Gastroesophageal sphincter (tissue), 4 donors: ENCODE measurements at regions not wholly inside any gene's neighbourhood (a gene's known extent, or its start where the extent isn't known, plus 50 kb on each side); places are given as distances from the start of the nearest gene placed in this dataset.

ENCODE experiments used
- ATAC-seq: fragments of 150-250 bp; one replicate; pipeline ENCODE4 v1.9.1; 2016; ENCODE audit warnings: mild to moderate bottlenecking, moderate library complexity
- H3K27ac ChIP-seq, 4 donors: fragments of 200-600 bp; sonication (generic) in 3 of 4; 1 replicate in 3 of 4; 2 replicates in 1 of 4; pipeline ENCODE4 v1.5.1; 2016 to 2019
- H3K27me3 ChIP-seq: fragments of 200-600 bp; sonication (generic); one replicate; pipeline ENCODE4 v1.5.1; 2019
- H3K36me3 ChIP-seq, 2 donors: fragments of 200-600 bp; sonication (generic); one replicate each; pipeline ENCODE4 v1.5.1; 2019; ENCODE audit warnings: control low read depth in 1 of 2
- H3K4me1 ChIP-seq, 3 donors: fragments of 200-600 bp; sonication (generic); 1 replicate in 2 of 3; 2 replicates in 1 of 3; pipeline ENCODE4 v1.5.1; 2016 to 2019; ENCODE audit warnings: control low read depth in 2 of 3
- H3K4me3 ChIP-seq, 2 donors: fragments of 200-600 bp; sonication (generic); one replicate each; pipeline ENCODE4 v1.5.1; 2019; ENCODE audit warnings: mild to moderate bottlenecking in 1 of 2, moderate library complexity in 1 of 2
- H3K9me3 ChIP-seq, 3 donors: fragments of 200-600 bp; sonication (generic); one replicate each; pipeline ENCODE4 v1.5.1; 2017 to 2019; ENCODE audit warnings: control low read depth in 2 of 3
- EP300 ChIP-seq: sonication (generic); formaldehyde crosslinking; IDR thresholded peaks from one replicate; pipeline ENCODE4 v1.6.1; 2017; ENCODE audit warnings: antibody characterized with exemption, mild to moderate bottlenecking
- POLR2A ChIP-seq, 2 donors: fragments of 450-650 bp; IDR thresholded peaks; one replicate each; pipeline ENCODE4 v1.6.1; 2017; ENCODE audit warnings: antibody characterized with exemption in 2 of 2, mild to moderate bottlenecking in 2 of 2, moderate library complexity in 1 of 2
- POLR2AphosphoS5 ChIP-seq: sonication (generic); formaldehyde crosslinking; IDR thresholded peaks from one replicate; pipeline ENCODE4 v1.6.1; 2017; ENCODE audit warnings: antibody characterized with exemption
- WGBS, 2 donors: methylation state at CpG; one replicate each; pipeline ENCODE4 v1.1.5; 2018; ENCODE audit warnings: low coverage in 1 of 2; 5-methylcytosine and 5-hydroxymethylcytosine counted together
- TF ChIP-seq, protein P1 (sequence below), 4 experiments: fragments of 200-600 bp in 2 of 4; fragments of 450-650 bp in 2 of 4; sonication (generic) in 1 of 4; IDR thresholded peaks; one replicate each; pipeline ENCODE4 v1.5.1; 2017 to 2019; ENCODE audit warnings: antibody characterized with exemption in 4 of 4, mild to moderate bottlenecking in 2 of 4, moderate library complexity in 2 of 4

DNA sequence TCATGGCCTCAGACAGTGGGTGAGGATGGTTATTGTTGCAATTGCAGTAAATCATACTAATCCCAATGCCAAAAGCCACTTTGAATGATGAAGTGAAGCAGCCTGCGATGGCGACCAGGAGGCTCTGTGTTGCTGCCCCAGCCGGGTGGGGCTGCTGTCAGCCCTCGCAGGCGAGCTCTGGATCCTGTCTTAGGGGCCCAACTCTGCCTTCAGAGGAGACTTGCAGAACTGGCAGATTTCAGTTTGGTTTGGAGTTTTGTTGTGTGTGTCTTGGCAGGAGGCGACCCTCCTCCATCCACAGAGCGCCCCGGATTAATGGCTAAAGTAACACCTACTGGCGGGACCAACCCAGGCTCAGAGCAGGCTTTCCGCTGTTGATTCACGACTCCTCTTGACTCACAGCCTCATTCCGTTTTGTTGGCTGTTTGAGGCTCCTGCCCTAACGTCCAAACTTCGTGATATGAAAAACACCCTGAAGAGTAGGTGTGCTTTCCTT, 67.9 kb upstream of the BMPER start:
- Histone ChIP-seq H3K27ac (no peak overlapping the region), H3K36me3 (no peaks in the 10 kb centered on the region), H3K4me3 (no peak overlapping the region), H3K27me3 (no peaks in the 10 kb centered on the region), H3K9me3 (no peaks in the 10 kb centered on the region), H3K4me1 (no peaks in the 10 kb centered on the region)
- TF ChIP-seq POLR2AphosphoS5, result no peak
- TF ChIP-seq EP300, result no peak
- no peak for TF ChIP-seq POLR2A (IDR thresholded peaks at IDR 0.05)
- TF ChIP-seq, protein P1, sequence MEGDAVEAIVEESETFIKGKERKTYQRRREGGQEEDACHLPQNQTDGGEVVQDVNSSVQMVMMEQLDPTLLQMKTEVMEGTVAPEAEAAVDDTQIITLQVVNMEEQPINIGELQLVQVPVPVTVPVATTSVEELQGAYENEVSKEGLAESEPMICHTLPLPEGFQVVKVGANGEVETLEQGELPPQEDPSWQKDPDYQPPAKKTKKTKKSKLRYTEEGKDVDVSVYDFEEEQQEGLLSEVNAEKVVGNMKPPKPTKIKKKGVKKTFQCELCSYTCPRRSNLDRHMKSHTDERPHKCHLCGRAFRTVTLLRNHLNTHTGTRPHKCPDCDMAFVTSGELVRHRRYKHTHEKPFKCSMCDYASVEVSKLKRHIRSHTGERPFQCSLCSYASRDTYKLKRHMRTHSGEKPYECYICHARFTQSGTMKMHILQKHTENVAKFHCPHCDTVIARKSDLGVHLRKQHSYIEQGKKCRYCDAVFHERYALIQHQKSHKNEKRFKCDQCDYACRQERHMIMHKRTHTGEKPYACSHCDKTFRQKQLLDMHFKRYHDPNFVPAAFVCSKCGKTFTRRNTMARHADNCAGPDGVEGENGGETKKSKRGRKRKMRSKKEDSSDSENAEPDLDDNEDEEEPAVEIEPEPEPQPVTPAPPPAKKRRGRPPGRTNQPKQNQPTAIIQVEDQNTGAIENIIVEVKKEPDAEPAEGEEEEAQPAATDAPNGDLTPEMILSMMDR (IDR thresholded peaks at IDR 0.05), result no peak
- no peak for ATAC-seq
- 76 to 82% methylated on average over 8 to 9 of the region's 14 CpGs for WGBS, 2 donors

DNA sequence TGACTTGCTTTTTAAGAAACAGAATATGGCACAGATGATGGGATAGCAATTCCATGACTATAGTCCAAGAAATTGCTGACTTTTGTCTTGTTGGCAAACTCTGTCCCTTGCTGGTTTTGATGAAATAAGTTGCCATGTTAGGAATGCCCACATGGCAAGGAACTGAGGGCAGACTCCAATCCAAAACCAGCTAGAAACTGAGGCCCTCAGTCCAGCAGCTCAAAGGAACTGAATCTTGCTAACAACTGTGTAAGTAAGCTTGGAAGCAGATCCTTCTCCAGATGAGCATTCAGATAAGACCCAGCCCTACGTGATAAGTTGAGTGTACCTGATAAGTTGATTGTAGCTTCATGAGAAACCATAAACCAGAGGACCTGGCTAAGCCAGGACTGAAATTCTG, 64.3 kb upstream of the BMPER start:
- Histone ChIP-seq H3K27ac (no peak overlapping the region), H3K4me1 (peaks cover 0 to 8% (median 0%) of the 10 kb centered on the region in 3 donors), H3K36me3 (no peaks in the 10 kb centered on the region), H3K4me3 (no peak overlapping the region), H3K9me3 (no peaks in the 10 kb centered on the region), H3K27me3 (no peaks in the 10 kb centered on the region)
- WGBS, 2 donors, result 100% methylated on average over 1 of the region's 1 CpG
- TF ChIP-seq, protein P1 (IDR thresholded peaks at IDR 0.05), result no peak
- TF ChIP-seq POLR2A (IDR thresholded peaks at IDR 0.05) (no peak), EP300 (no peak), POLR2AphosphoS5 (no peak)
- no peak for ATAC-seq

DNA sequence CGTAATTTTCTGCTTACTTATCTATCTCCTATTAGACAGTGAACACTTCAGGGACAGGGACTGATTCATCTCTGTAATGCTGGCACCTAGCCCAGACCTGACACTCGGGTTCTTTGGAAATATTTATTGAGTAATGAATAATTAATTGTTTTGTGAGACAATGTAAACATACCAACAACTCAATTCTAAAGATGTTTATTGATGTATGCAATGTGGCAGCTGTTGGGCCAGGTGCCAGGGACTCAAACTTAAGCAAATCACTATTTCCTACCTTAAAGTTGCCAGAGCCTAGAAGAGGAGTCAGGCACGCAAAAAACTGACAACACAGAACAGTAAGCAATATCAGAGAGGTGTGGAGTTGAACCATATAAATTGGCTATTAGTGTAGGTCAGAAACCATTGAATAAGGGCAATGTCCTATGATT, 63.6 kb upstream of the BMPER start:
- WGBS, 2 donors, result 7 to 40% methylated on average over 2 to 3 of the region's 3 CpGs
- peaks cover 0 to 9% (median 0%) of the 10 kb centered on the region in 3 donors for H3K4me1 ChIP-seq
- TF ChIP-seq POLR2AphosphoS5 (no peak), EP300 (no peak), POLR2A (IDR thresholded peaks at IDR 0.05) (no peak)
- TF ChIP-seq, protein P1 (IDR thresholded peaks at IDR 0.05), result no peak
- H3K4me3 ChIP-seq, result no peak overlapping the region
- no peak overlapping the region for H3K27ac ChIP-seq
- no peaks in the 10 kb centered on the region for H3K9me3 ChIP-seq
- H3K27me3 ChIP-seq, result no peaks in the 10 kb centered on the region
- ATAC-seq, result no peak
- H3K36me3 ChIP-seq, result no peaks in the 10 kb centered on the region

DNA sequence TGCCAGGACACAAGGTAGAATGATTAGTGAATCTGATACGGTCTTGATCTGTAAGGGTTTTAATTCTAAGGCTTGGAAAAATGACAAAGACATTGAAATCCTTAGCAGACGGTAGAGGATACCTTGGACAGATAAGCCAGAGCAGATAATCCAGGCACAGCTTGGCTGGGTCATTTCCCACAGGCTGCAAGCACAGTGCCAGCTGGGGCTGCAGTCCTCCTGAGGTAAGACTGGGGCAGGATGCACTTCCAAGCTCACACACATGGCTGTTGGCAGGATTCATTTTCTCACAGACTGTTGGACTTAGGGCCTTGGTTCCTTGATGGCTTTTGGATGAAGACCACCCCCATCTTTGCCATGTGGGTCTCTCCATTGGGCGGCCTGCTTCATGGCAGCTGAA, 63.2 kb upstream of the BMPER start:
- ATAC-seq, result no peak
- Histone ChIP-seq H3K27ac (no peak overlapping the region), H3K4me1 (peaks cover 0 to 9% (median 0%) of the 10 kb centered on the region in 3 donors), H3K36me3 (no peaks in the 10 kb centered on the region), H3K9me3 (no peaks in the 10 kb centered on the region), H3K27me3 (no peaks in the 10 kb centered on the region), H3K4me3 (no peak overlapping the region)
- WGBS, 2 donors, result 81 to 100% methylated on average over 1 to 2 of the region's 3 CpGs
- TF ChIP-seq EP300, result no peak
- TF ChIP-seq, protein P1 (IDR thresholded peaks at IDR 0.05), result no peak
- TF ChIP-seq POLR2AphosphoS5, result no peak
- no peak for TF ChIP-seq POLR2A (IDR thresholded peaks at IDR 0.05)

DNA sequence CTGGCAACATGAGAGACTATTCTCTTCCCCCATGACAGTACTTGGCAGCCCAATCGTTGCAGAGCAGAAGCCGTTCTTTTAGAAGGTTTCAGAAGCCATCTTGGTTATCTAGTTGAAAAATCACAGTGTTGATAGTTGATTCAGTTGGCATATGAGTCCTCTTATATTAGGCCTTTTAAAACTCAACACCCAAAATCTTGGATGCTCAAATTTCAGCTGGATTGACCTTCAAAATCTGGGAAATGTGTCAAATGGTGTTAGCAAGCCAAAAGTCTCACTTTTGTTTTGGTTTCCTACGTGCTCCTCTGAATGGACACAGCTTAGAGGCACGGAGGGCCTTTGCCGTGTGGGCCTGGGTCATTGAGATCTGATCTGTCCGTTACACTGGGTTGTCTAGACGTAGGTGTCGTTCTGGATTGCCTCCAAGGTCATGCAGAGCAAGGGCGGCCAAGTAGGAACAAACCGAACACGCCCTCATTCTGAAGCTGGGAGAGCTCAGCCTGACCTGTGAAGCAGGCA, 59.3 kb upstream of the BMPER start:
- Histone ChIP-seq H3K27ac (no peak overlapping the region), H3K4me1 (peaks cover 0 to 9% (median 0%) of the 10 kb centered on the region in 3 donors), H3K27me3 (no peaks in the 10 kb centered on the region), H3K4me3 (no peak overlapping the region), H3K9me3 (no peaks in the 10 kb centered on the region), H3K36me3 (no peaks in the 10 kb centered on the region)
- TF ChIP-seq, protein P1 (IDR thresholded peaks at IDR 0.05), result no peak
- TF ChIP-seq POLR2AphosphoS5 (peak; percentile 70), EP300 (no peak), POLR2A (IDR thresholded peaks at IDR 0.05) (no peak)
- ATAC-seq, result no peak
- 24 to 69% methylated on average over 2 to 6 of the region's 11 CpGs for WGBS, 2 donors
